Neural cell (in vitro differentiated cells): ENCODE measurements at regions not wholly inside any gene's neighbourhood (a gene's known extent, or its start where the extent isn't known, plus 50 kb on each side); places are given as distances from the start of the nearest gene placed in this dataset.

Experiments
- EP300 ChIP-seq: fragments of 450-650 bp; conservative IDR thresholded peaks from 2 replicates; pipeline ENCODE4 v1.6.1; 2014; ENCODE audit warnings: antibody characterized with exemption, mild to moderate bottlenecking, moderate library complexity; ENCODE audit not compliant: poor library complexity, severe bottlenecking
- EZH2 ChIP-seq: fragments of 200-600, 300-800 bp; shearing (Covaris generic), sonication (generic); IDR thresholded peaks from 2 replicates; pipeline ENCODE4 v1.6.1; 2014; ENCODE audit warnings: antibody characterized with exemption, low read length, borderline replicate concordance, mild to moderate bottlenecking; ENCODE audit not compliant: insufficient read depth, poor library complexity, severe bottlenecking
- MXI1 ChIP-seq: fragments of 450-650 bp; conservative IDR thresholded peaks from 2 replicates; pipeline ENCODE4 v1.6.1; 2014; ENCODE audit warnings: antibody characterized with exemption, mild to moderate bottlenecking; ENCODE audit not compliant: poor library complexity, severe bottlenecking
- POLR2AphosphoS5 ChIP-seq: IDR thresholded peaks from 2 replicates; pipeline ENCODE4 v1.6.1; 2012
- RAD21 ChIP-seq: fragments of 450-650 bp; conservative IDR thresholded peaks from 2 replicates; pipeline ENCODE4 v1.6.1; 2014; ENCODE audit warnings: antibody characterized with exemption, mild to moderate bottlenecking, moderate library complexity
- REST ChIP-seq: IDR thresholded peaks from 2 replicates; pipeline ENCODE4 v1.6.1; 2012; ENCODE audit warnings: borderline replicate concordance
- SMC3 ChIP-seq: fragments of 450-650 bp; conservative IDR thresholded peaks from 2 replicates; pipeline ENCODE4 v1.6.1; 2014; ENCODE audit warnings: antibody characterized with exemption, mild to moderate bottlenecking, moderate library complexity; ENCODE audit not compliant: poor library complexity
- TF ChIP-seq, protein P1 (sequence below): fragments of 450-650 bp; IDR thresholded peaks from 2 replicates; pipeline ENCODE4 v1.5.1; 2014; ENCODE audit warnings: antibody characterized with exemption, mild to moderate bottlenecking, moderate library complexity; ENCODE audit not compliant: poor library complexity, severe bottlenecking

GRCh38 chr4:96056346-96056934, 216.5 kb downstream of the PDHA2 start:
- TF ChIP-seq, protein P1, sequence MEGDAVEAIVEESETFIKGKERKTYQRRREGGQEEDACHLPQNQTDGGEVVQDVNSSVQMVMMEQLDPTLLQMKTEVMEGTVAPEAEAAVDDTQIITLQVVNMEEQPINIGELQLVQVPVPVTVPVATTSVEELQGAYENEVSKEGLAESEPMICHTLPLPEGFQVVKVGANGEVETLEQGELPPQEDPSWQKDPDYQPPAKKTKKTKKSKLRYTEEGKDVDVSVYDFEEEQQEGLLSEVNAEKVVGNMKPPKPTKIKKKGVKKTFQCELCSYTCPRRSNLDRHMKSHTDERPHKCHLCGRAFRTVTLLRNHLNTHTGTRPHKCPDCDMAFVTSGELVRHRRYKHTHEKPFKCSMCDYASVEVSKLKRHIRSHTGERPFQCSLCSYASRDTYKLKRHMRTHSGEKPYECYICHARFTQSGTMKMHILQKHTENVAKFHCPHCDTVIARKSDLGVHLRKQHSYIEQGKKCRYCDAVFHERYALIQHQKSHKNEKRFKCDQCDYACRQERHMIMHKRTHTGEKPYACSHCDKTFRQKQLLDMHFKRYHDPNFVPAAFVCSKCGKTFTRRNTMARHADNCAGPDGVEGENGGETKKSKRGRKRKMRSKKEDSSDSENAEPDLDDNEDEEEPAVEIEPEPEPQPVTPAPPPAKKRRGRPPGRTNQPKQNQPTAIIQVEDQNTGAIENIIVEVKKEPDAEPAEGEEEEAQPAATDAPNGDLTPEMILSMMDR: no peak
- TF ChIP-seq EP300 (no peak), EZH2 (no peak), RAD21 (no peak), REST (no peak), MXI1 (no peak), SMC3 (no peak), POLR2AphosphoS5 (no peak)
